ACC112 (cell line): ENCODE measurements at regions not wholly inside any gene's neighbourhood (a gene's known extent, or its start where the extent isn't known, plus 50 kb on each side); places are given as distances from the start of the nearest gene placed in this dataset.

Experiments
- H2AFZ ChIP-seq: fragments of 200-600 bp; sonication (generic); one replicate; pipeline ENCODE4 v1.6.0; 2017; ENCODE audit warnings: antibody characterized with exemption, low read length; ENCODE audit not compliant: unreplicated experiment
- H3K27ac ChIP-seq: fragments of 200-600 bp; sonication (generic); 2 replicates; pipeline ENCODE4 v1.5.1; 2014; ENCODE audit warnings: low read depth, mild to moderate bottlenecking, antibody characterized with exemption, low read length, moderate library complexity
- H3K27me3 ChIP-seq: fragments of 200-600 bp; sonication (generic); 2 replicates; pipeline ENCODE4 v1.6.1; 2014; ENCODE audit warnings: mild to moderate bottlenecking, antibody characterized with exemption, low read length, moderate library complexity, mixed read lengths; ENCODE audit not compliant: insufficient read depth
- H3K36me3 ChIP-seq: fragments of 200-600 bp; sonication (generic); 2 replicates; pipeline ENCODE4 v1.6.1; 2016; ENCODE audit warnings: mild to moderate bottlenecking, antibody characterized with exemption, low read length, moderate library complexity, mixed read lengths; ENCODE audit not compliant: insufficient read depth
- H3K4me1 ChIP-seq: fragments of 200-600 bp; sonication (generic); one replicate; pipeline ENCODE4 v1.6.1; 2016; ENCODE audit warnings: low read length, mixed read lengths; ENCODE audit not compliant: insufficient read depth, unreplicated experiment, control insufficient read depth
- H3K4me3 ChIP-seq: fragments of 200-600 bp; sonication (generic); 2 replicates; pipeline ENCODE4 v1.5.1; 2014; ENCODE audit warnings: mild to moderate bottlenecking, low read depth, low read length
- H3K79me2 ChIP-seq: fragments of 200-600 bp; sonication (generic); one replicate; pipeline ENCODE4 v1.6.0; 2016; ENCODE audit warnings: low read length; ENCODE audit not compliant: control insufficient read depth, unreplicated experiment, insufficient read depth

DNA sequence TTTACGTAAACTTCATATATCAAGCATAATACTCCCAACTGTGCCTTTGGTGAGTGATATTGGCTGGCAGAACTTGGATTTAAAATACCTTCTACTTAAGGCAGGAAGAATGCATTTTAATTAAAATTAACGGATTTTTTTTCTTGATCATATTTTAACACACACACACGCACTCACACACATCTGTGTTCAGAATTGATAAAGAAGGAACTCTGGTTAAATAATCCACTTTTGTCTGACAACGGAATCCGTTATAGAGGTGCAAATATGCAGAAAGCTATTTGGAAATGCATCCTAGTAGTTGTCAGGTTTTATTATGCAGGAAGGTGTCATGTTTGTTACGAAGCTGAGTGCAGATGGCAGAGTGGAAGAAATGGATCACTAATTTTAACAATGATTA, 105.5 kb upstream of the ZNF536 start:
- Histone ChIP-seq H3K4me1 (no peaks in the 10 kb centered on the region), H3K27ac (no peak overlapping the region), H3K36me3 (no peaks in the 10 kb centered on the region), H2AFZ (no peak overlapping the region), H3K27me3 (no peaks in the 10 kb centered on the region), H3K4me3 (no peak overlapping the region), H3K79me2 (no peaks in the 10 kb centered on the region)

DNA sequence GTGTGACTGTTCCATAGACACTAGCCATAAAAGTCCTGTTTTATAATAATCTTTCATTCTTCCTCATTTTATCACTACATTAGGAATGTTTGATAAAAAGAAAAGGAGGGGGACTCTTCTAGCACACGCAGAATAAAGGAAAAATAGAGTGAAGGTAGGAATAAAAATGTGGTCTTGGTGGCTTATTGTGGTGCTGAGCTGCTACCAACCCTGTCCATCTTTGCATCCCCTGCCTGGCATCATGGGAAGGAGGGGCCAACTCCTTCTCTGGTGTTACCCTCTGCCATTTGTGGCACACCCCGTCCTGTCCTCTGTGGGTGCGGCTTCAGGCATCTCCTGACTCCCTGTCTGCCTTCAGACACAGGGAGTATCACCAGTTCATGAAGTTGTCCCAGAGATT, 104.9 kb upstream of the ZNF536 start:
- no peak overlapping the region for H3K4me3 ChIP-seq
- H2AFZ ChIP-seq, result no peak overlapping the region
- no peaks in the 10 kb centered on the region for H3K4me1 ChIP-seq
- H3K36me3 ChIP-seq, result no peaks in the 10 kb centered on the region
- no peaks in the 10 kb centered on the region for H3K27me3 ChIP-seq
- H3K79me2 ChIP-seq, result no peaks in the 10 kb centered on the region
- H3K27ac ChIP-seq, result no peak overlapping the region

DNA sequence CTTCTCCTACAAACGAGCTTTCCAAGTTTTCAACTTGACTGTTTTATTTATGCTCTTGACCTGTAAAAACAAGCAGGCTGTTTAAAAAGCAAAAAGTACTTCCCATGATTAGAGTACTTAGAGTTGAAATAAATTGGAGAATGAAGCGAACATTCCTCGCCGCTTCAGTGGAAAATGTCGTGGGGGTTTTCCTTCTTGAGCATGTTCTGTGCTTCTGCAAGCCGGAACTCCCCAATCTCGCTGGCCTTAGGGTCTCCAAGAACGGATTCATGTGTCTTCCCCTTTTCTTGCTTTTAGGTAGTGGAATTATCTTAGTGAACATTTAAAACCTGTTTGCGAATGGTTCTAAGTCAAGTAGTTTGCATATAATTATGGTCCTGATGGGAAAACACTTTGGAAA, 103.6 kb upstream of the ZNF536 start:
- Histone ChIP-seq H3K79me2 (no peaks in the 10 kb centered on the region), H3K4me3 (no peak overlapping the region), H2AFZ (no peak overlapping the region), H3K27ac (no peak overlapping the region), H3K36me3 (no peaks in the 10 kb centered on the region), H3K4me1 (no peaks in the 10 kb centered on the region), H3K27me3 (no peaks in the 10 kb centered on the region)

DNA sequence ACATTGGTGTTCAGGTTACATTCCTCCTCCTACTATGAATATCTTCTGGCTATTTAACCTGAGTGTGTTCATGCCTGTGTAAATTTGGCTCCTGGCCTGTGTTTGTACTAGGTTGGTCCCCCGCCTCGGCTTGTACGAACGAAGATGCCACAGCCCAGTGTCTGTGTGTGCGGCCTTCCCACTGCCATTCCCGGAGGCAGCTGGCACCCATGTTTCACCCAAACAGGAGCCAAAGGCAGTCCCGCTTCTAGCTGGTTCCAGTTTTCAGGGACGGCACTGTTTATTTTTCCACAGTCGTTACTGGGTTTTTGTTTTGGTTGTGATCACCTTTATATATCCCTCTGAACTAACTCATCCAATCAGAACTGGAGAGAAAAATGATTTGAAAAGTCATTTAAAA, 102.5 kb upstream of the ZNF536 start:
- no peaks in the 10 kb centered on the region for H3K27me3 ChIP-seq
- no peaks in the 10 kb centered on the region for H3K36me3 ChIP-seq
- no peak overlapping the region for H3K4me3 ChIP-seq
- H3K79me2 ChIP-seq, result no peaks in the 10 kb centered on the region
- no peaks in the 10 kb centered on the region for H3K4me1 ChIP-seq
- no peak overlapping the region for H2AFZ ChIP-seq
- H3K27ac ChIP-seq, result no peak overlapping the region

DNA sequence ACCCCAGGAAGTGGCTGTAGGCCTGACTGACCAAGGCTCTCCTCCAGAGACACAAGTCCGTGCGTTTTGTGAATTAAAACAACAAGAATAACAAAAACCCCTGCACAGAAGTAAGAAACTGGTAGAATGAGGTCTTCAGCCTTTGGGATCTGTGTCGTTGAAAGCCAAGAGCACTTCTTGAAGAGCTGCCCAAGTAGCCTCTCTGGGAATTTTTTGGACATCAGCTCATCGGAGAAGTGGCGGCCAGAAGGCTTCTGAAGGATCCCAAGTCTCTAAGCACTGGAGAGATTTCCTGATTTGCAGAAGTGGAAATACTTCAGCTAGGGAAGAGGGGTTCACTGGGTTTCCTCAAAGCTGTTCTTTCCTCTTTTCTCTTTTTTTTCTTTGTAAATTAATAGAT, 100.4 kb upstream of the ZNF536 start:
- H2AFZ ChIP-seq, result no peak overlapping the region
- no peak overlapping the region for H3K4me3 ChIP-seq
- no peaks in the 10 kb centered on the region for H3K79me2 ChIP-seq
- no peaks in the 10 kb centered on the region for H3K36me3 ChIP-seq
- no peaks in the 10 kb centered on the region for H3K4me1 ChIP-seq
- H3K27ac ChIP-seq, result no peak overlapping the region
- H3K27me3 ChIP-seq, result no peaks in the 10 kb centered on the region

DNA sequence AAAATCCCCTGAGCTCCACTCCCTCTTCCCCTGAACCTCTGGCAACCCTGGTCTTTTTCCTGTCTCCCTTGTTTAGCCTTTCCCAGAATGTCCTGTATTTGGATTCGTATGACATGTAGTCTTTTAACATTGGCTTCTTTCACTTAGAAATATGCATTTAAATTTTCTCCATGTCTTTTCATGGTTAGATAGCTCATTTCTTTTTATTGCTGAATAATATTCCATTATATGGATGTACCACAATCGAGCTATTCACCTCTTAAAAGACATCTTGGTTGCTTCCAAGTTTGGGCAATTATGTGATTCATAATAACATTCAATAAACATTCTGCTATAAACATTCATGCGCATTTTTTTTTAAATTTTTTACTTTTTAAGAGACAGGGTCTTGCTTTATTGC, 99.6 kb upstream of the ZNF536 start:
- no peak overlapping the region for H3K27ac ChIP-seq
- no peak overlapping the region for H2AFZ ChIP-seq
- H3K4me1 ChIP-seq, result no peaks in the 10 kb centered on the region
- no peaks in the 10 kb centered on the region for H3K27me3 ChIP-seq
- H3K4me3 ChIP-seq, result no peak overlapping the region
- H3K79me2 ChIP-seq, result no peaks in the 10 kb centered on the region
- no peaks in the 10 kb centered on the region for H3K36me3 ChIP-seq

DNA sequence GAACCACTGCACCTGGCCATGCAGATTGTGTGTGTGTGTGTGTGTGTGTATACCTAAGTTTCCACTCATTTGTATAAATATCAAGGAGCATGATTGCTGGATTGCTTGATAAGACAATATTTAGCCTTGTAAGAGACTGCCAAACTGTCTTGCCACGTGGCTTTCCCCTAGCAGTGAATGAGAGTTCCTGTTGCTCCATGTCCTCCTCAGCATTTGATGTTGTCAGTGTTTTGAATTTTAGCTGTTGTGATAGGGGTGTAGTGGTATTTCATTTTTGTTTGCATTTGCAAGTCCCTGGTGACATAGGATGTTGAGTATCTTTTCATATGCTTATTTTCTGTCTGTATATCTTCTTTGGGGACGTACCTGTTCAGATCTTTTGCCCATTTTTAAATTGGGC, 99.0 kb upstream of the ZNF536 start:
- Histone ChIP-seq H3K27me3 (no peaks in the 10 kb centered on the region), H2AFZ (no peak overlapping the region), H3K4me1 (no peaks in the 10 kb centered on the region), H3K36me3 (no peaks in the 10 kb centered on the region), H3K27ac (no peak overlapping the region), H3K79me2 (no peaks in the 10 kb centered on the region), H3K4me3 (no peak overlapping the region)

DNA sequence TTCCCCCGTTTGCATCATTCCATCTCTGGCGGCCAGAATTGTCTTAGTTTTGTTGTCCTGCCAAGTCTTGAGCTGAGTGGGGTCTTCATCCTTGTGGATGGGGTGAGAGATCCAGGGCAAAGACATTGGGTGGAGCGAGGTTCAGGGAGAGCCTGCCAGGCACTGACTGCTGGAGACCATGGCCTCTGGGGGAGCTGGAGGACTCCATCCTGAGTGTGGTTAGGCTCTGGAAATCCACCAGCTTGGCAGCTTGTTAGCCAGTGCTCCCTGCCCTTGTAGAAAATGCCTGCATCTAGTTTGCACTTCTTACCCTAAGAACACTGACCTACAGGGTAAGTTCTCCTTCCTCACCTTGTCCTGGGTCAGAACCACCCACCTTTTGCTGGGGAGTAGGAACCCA, 97.2 kb upstream of the ZNF536 start:
- Histone ChIP-seq H3K27me3 (no peaks in the 10 kb centered on the region), H3K4me3 (no peak overlapping the region), H3K4me1 (no peaks in the 10 kb centered on the region), H3K27ac (no peak overlapping the region), H3K79me2 (no peaks in the 10 kb centered on the region), H2AFZ (no peak overlapping the region), H3K36me3 (no peaks in the 10 kb centered on the region)

DNA sequence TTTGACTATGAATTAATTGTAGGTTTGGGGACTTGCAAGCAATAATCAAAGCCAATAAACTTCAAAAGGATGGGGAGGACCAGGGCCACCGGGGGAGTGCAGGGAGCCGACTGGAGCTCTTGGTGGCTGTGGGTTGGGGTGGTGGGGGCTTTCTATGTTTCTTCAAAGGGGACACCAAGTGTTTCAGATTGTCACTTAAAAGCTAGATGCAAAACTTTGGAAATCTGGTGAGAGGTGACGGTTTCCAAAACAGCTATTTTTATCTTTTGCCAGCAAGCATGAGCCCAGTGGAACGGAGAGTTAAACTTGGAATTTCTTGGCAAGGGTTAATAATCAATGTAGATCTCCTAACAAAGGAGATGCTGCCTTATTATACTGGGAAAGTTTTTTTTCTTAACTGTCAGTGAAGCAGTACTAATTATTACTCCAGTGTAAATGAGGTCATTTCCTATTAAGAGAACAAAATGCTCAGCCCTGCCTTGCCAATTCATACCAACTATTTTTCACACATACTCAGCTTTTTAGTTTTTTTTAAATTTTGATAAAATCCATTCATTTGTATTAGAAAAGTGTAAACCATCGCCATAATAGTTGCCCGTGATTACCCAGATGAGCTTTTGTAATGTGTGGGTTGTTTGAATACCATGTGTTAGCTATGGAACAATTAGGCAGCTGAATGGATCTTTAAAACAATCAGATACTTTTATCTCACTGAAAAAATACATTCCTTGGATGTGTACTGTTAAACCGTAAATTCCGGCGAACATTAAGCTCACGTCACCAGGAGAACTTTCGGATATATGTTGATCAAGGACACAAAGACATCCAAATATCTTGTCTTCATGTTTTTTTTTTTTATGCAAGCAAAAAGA, 95.9 kb upstream of the ZNF536 start:
- no peak overlapping the region for H2AFZ ChIP-seq
- H3K27me3 ChIP-seq, result no peaks in the 10 kb centered on the region
- H3K4me1 ChIP-seq, result no peaks in the 10 kb centered on the region
- no peak overlapping the region for H3K4me3 ChIP-seq
- no peak overlapping the region for H3K27ac ChIP-seq
- no peaks in the 10 kb centered on the region for H3K36me3 ChIP-seq
- no peaks in the 10 kb centered on the region for H3K79me2 ChIP-seq

DNA sequence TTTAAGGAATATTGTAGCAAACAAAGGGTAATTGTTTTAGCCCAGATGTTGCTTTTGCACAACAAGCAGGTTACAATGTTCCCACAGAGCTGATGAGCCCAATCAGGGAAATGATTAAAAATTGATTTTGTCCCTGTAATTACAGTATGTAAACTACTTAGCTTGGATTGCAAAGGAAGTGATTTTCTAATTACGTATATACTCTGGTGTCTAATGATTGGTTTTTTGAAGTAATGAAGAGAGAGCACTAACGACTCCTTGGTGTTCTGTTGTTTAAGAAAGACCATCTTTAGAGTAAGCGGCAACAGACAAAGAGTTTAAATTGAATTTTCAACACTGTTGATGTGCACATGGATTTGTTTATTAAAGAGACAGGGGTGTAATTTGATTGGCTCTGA, 95.3 kb upstream of the ZNF536 start:
- H3K27ac ChIP-seq, result no peak overlapping the region
- H3K4me1 ChIP-seq, result no peaks in the 10 kb centered on the region
- H3K4me3 ChIP-seq, result no peak overlapping the region
- H3K27me3 ChIP-seq, result no peaks in the 10 kb centered on the region
- H3K36me3 ChIP-seq, result no peaks in the 10 kb centered on the region
- no peak overlapping the region for H2AFZ ChIP-seq
- H3K79me2 ChIP-seq, result no peaks in the 10 kb centered on the region
